ENCODE measurements at regions not wholly inside any gene's neighbourhood (a gene's known extent, or its start where the extent isn't known, plus 50 kb on each side); places are given as distances from the start of the nearest gene placed in this dataset.

DNA sequence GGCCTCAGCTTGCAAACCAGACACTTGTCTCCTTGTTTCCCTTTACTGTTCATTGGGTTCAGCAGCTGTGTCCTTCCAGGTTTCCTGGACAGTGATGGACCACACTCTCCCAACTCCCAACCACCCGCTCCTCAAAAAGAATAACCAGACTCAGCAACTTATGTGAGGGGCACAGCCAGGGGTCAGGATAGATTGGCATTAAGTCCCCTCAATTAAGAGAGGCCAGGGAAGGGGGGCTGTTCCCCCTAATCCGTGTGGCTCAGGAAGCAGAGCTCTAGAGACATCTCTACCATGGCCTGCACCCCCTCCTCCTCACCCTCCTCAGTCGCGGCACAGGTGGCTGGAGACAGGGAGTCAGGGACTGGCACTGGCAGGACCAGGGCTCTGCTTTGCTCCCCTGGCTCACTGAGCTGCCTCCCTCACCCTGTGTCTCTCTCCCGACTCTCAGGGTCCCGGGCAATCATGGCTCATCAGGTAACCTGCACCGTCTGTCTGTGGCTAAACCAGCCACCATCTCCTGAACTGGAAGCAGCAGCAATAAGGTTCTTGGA lies 111.7 kb downstream of the ZNF280B start:
- no peak for TF ChIP-seq EZH2 (IDR thresholded peaks at IDR 0.05; ENCODE audit: low read length, missing control alignments)
- TF ChIP-seq, protein P1, sequence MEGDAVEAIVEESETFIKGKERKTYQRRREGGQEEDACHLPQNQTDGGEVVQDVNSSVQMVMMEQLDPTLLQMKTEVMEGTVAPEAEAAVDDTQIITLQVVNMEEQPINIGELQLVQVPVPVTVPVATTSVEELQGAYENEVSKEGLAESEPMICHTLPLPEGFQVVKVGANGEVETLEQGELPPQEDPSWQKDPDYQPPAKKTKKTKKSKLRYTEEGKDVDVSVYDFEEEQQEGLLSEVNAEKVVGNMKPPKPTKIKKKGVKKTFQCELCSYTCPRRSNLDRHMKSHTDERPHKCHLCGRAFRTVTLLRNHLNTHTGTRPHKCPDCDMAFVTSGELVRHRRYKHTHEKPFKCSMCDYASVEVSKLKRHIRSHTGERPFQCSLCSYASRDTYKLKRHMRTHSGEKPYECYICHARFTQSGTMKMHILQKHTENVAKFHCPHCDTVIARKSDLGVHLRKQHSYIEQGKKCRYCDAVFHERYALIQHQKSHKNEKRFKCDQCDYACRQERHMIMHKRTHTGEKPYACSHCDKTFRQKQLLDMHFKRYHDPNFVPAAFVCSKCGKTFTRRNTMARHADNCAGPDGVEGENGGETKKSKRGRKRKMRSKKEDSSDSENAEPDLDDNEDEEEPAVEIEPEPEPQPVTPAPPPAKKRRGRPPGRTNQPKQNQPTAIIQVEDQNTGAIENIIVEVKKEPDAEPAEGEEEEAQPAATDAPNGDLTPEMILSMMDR (conservative IDR thresholded peaks at IDR 0.05 in 1 of 2, IDR thresholded peaks at IDR 0.05 in 1 of 2; ENCODE audit: low read depth in 1 of 2, low read length in 2 of 2): no peak
- no peaks in the 10 kb centered on the region for H3K4me1 ChIP-seq (ENCODE audit: control insufficient read depth, extremely low read depth, insufficient read depth, low read length)
- no peaks in the 10 kb centered on the region for H3K36me3 ChIP-seq (ENCODE audit: control insufficient read depth, insufficient read depth, low read length)
- H3K27me3 ChIP-seq (ENCODE audit: control insufficient read depth, insufficient read depth, low read length): peaks cover 2% of the 10 kb centered on the region
- H3K4me2 ChIP-seq (ENCODE audit: extremely low read depth, insufficient read depth, low read length): no peak overlapping the region
- no peak overlapping the region for H2AFZ ChIP-seq (ENCODE audit: low read length)
- H3K27ac ChIP-seq (ENCODE audit: insufficient read depth, low read length): no peak overlapping the region
- no peak overlapping the region for H3K4me3 ChIP-seq (replicated peaks in 1 of 4; ENCODE audit: control extremely low read depth in 1 of 4, insufficient read depth in 1 of 4, low read depth in 3 of 4, low read length in 4 of 4)
- no peak overlapping the region for H3K9ac ChIP-seq (ENCODE audit: insufficient read depth, low read length)
- no peak for DNase-seq (ENCODE audit: low read depth in 2 of 2)
- H3K79me2 ChIP-seq (ENCODE audit: control insufficient read depth, insufficient read depth, low read length): no peaks in the 10 kb centered on the region
- H4K20me1 ChIP-seq (ENCODE audit: control insufficient read depth, extremely low read depth, insufficient read depth, low read length): no peaks in the 10 kb centered on the region
- H3K9me3 ChIP-seq (ENCODE audit: control insufficient read depth, insufficient read depth, low read depth, low read length): no peaks in the 10 kb centered on the region

DNA sequence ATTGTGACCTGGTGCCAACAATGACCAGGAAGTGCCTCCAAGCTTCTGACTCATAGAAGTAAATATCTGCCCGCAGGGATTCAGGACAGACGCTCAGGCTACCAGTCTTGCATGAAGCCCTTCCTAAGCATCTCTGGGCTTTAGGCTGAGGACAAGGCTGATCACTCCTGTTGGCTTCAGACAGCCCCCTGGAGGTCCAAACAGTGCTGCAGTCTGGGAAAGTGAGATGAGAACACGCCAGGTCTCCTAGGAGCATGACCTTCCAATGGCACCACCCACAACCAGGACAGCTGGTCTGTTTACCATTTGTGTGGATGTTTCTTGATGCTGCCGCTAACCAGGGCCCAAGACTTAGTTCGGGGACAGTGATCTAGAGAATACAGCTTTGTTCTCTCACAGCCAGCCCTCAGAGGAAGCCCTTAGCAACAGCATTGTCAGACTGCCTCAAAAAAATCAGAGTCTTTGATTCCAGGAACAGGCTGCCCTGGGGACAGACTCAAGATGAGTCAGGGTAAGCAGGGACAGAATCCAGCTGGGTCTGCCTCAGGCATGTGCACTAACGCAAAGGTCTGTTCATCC lies 111.2 kb downstream of the ZNF280B start:
- TF ChIP-seq EZH2 (IDR thresholded peaks at IDR 0.05; ENCODE audit: low read length, missing control alignments): no peak
- TF ChIP-seq, protein P1 (conservative IDR thresholded peaks at IDR 0.05 in 1 of 2, IDR thresholded peaks at IDR 0.05 in 1 of 2; ENCODE audit: low read depth in 1 of 2, low read length in 2 of 2): peak in 1 of 2 donors; percentile 1
- H3K27me3 ChIP-seq (ENCODE audit: control insufficient read depth, insufficient read depth, low read length): peaks cover 2% of the 10 kb centered on the region
- H4K20me1 ChIP-seq (ENCODE audit: control insufficient read depth, extremely low read depth, insufficient read depth, low read length): no peaks in the 10 kb centered on the region
- no peaks in the 10 kb centered on the region for H3K4me1 ChIP-seq (ENCODE audit: control insufficient read depth, extremely low read depth, insufficient read depth, low read length)
- H3K27ac ChIP-seq (ENCODE audit: insufficient read depth, low read length): no peak overlapping the region
- H3K4me2 ChIP-seq (ENCODE audit: extremely low read depth, insufficient read depth, low read length): no peak overlapping the region
- no peaks in the 10 kb centered on the region for H3K9me3 ChIP-seq (ENCODE audit: control insufficient read depth, insufficient read depth, low read depth, low read length)
- peak in 1 of 2 donors; percentile 23 for DNase-seq (ENCODE audit: low read depth in 2 of 2)
- H3K4me3 ChIP-seq (replicated peaks in 1 of 4; ENCODE audit: control extremely low read depth in 1 of 4, insufficient read depth in 1 of 4, low read depth in 3 of 4, low read length in 4 of 4): no peak overlapping the region
- no peak overlapping the region for H2AFZ ChIP-seq (ENCODE audit: low read length)
- H3K9ac ChIP-seq (ENCODE audit: insufficient read depth, low read length): no peak overlapping the region
- H3K79me2 ChIP-seq (ENCODE audit: control insufficient read depth, insufficient read depth, low read length): no peaks in the 10 kb centered on the region
- H3K36me3 ChIP-seq (ENCODE audit: control insufficient read depth, insufficient read depth, low read length): no peaks in the 10 kb centered on the region

DNA sequence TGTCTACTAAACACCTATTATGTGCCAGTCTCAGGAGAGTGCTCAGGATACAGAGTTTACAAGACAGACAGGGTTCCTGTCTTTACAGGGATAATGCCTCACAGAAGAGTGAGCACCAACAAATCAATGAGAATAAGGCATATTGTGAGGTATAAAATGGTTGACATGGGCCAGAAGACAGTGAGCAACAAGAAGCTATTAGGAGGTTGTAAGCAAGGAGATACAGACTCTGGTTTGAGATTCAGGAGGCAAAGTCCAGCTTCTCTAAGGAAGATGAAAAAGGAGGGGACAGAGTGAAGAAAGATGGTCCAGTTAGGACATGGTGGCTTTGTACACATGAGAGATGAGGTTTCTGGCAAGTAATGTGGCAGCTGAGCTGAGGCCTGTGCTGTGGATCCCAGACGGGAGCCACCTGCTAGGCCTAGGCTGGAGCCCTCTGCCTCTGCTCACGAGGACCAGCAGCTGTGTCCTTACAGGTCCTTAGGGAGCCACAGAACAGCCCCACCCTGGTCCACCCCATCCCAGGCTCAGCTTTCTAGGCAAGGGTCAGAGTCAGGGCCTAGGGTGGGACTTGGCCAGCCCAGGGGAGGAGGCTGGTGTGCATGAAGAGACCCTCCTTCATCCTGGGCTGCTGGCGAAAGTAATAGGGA lies 110.5 kb downstream of the ZNF280B start:
- no peaks in the 10 kb centered on the region for H3K79me2 ChIP-seq (ENCODE audit: control insufficient read depth, insufficient read depth, low read length)
- no peaks in the 10 kb centered on the region for H3K9me3 ChIP-seq (ENCODE audit: control insufficient read depth, insufficient read depth, low read depth, low read length)
- H3K27ac ChIP-seq (ENCODE audit: insufficient read depth, low read length): no peak overlapping the region
- H4K20me1 ChIP-seq (ENCODE audit: control insufficient read depth, extremely low read depth, insufficient read depth, low read length): no peaks in the 10 kb centered on the region
- no peak overlapping the region for H2AFZ ChIP-seq (ENCODE audit: low read length)
- H3K4me1 ChIP-seq (ENCODE audit: control insufficient read depth, extremely low read depth, insufficient read depth, low read length): no peaks in the 10 kb centered on the region
- no peak overlapping the region for H3K4me3 ChIP-seq (replicated peaks in 1 of 4; ENCODE audit: control extremely low read depth in 1 of 4, insufficient read depth in 1 of 4, low read depth in 3 of 4, low read length in 4 of 4)
- H3K9ac ChIP-seq (ENCODE audit: insufficient read depth, low read length): no peak overlapping the region
- peaks cover 2% of the 10 kb centered on the region for H3K27me3 ChIP-seq (ENCODE audit: control insufficient read depth, insufficient read depth, low read length)
- H3K36me3 ChIP-seq (ENCODE audit: control insufficient read depth, insufficient read depth, low read length): no peaks in the 10 kb centered on the region
- no peak for DNase-seq (ENCODE audit: low read depth in 2 of 2)
- TF ChIP-seq, protein P1 (conservative IDR thresholded peaks at IDR 0.05 in 1 of 2, IDR thresholded peaks at IDR 0.05 in 1 of 2; ENCODE audit: low read depth in 1 of 2, low read length in 2 of 2): no peak
- no peak for TF ChIP-seq EZH2 (IDR thresholded peaks at IDR 0.05; ENCODE audit: low read length, missing control alignments)
- no peak overlapping the region for H3K4me2 ChIP-seq (ENCODE audit: extremely low read depth, insufficient read depth, low read length)

All from fibroblast of lung (primary cell).